ENCODE measurements at regions not wholly inside any gene's neighbourhood (a gene's known extent, or its start where the extent isn't known, plus 50 kb on each side); places are given as distances from the start of the nearest gene placed in this dataset.
"Not testable (repeated sequence)": the region's sequence is repeated elsewhere in the genome, so short reads cannot be mapped to it uniquely, and the experiment has no call there.

DNA sequence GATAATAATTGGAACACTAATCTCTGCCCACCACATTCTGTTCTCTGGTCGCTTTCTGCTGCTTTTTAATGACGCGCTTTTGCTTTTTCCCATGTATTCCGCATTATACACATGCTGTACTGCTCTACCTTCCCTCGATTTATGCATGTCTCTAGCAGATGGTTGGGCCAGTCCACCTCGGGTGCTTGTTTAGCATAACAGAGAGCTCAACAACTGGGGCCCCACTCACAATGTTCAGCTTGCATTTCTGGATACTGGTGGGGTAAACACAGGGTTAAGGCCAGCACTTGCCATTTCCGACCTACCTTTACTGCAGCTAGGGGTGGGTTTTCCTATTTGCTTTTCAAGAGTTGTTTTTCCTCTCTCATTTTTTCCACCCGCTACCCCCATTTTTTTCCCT lies 255.8 kb downstream of the SOX3 start:
- 65% methylated on average over 8 of the region's 8 CpGs for WGBS (ENCODE audit: low lambda C conversion rate, missing lambda C conversion rate)
- TF ChIP-seq, protein P1, sequence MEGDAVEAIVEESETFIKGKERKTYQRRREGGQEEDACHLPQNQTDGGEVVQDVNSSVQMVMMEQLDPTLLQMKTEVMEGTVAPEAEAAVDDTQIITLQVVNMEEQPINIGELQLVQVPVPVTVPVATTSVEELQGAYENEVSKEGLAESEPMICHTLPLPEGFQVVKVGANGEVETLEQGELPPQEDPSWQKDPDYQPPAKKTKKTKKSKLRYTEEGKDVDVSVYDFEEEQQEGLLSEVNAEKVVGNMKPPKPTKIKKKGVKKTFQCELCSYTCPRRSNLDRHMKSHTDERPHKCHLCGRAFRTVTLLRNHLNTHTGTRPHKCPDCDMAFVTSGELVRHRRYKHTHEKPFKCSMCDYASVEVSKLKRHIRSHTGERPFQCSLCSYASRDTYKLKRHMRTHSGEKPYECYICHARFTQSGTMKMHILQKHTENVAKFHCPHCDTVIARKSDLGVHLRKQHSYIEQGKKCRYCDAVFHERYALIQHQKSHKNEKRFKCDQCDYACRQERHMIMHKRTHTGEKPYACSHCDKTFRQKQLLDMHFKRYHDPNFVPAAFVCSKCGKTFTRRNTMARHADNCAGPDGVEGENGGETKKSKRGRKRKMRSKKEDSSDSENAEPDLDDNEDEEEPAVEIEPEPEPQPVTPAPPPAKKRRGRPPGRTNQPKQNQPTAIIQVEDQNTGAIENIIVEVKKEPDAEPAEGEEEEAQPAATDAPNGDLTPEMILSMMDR (IDR thresholded peaks at IDR 0.05; ENCODE audit: poor library complexity): no peak
- TF ChIP-seq EZH2 (IDR thresholded peaks at IDR 0.05; ENCODE audit: borderline replicate concordance): no peak
- no peak for TF ChIP-seq EZH2phosphoT487 (IDR thresholded peaks at IDR 0.05; ENCODE audit: low read depth, severe bottlenecking, unreplicated experiment)

DNA sequence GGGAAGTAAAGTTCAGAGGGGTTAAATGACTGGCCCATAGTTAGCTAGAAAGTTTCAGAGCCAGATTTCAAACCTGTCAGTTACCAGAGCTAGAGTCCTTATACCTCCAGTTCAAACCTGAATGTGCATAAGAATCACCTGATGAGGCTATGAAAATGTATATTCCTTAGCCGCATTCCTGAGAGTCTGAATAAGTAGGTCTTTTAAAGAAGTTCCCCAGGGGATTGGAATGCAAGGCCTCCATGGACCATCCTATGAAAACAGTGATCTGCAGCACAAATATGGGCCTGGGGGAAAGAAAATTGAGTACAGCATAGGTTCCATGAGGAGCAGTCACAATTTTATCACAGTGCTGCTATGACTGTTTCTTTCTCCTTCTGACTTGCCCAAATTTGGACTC lies 263.9 kb upstream of the CXorf66 start:
- TF ChIP-seq EZH2phosphoT487 (IDR thresholded peaks at IDR 0.05; ENCODE audit: low read depth, severe bottlenecking, unreplicated experiment): no peak
- no peak for TF ChIP-seq EZH2 (IDR thresholded peaks at IDR 0.05; ENCODE audit: borderline replicate concordance)
- TF ChIP-seq, protein P1 (IDR thresholded peaks at IDR 0.05; ENCODE audit: poor library complexity): no peak
- Histone ChIP-seq H3K9me3 (ENCODE audit: low read depth) (no peaks in the 10 kb centered on the region), H3K9me2 (replicated peaks; ENCODE audit: insufficient read depth) (no peaks in the 10 kb centered on the region), H3K27me3 (no peaks in the 10 kb centered on the region), H2AFZ (no peak overlapping the region), H3K4me1 (ENCODE audit: insufficient read depth) (no peaks in the 10 kb centered on the region), H4K20me1 (ENCODE audit: insufficient read depth, poor library complexity, severe bottlenecking) (no peaks in the 10 kb centered on the region), H3K4me2 (no peak overlapping the region), H3K27ac (no peak overlapping the region), H3K79me2 (no peaks in the 10 kb centered on the region), H3K4me3 (no peak overlapping the region), H3K36me3 (replicated peaks; ENCODE audit: insufficient read depth, low read depth) (no peaks in the 10 kb centered on the region)
- 64% methylated on average over 1 of the region's 1 CpG for WGBS (ENCODE audit: low lambda C conversion rate, missing lambda C conversion rate)
- no peak for DNase-seq (ENCODE audit: low spot score)

More for the DNA sequence above, 255.8 kb downstream of the SOX3 start:
- H3K4me2 ChIP-seq: no peak overlapping the region
- H4K20me1 ChIP-seq (ENCODE audit: insufficient read depth, poor library complexity, severe bottlenecking): no peaks in the 10 kb centered on the region
- no peak for DNase-seq (ENCODE audit: low spot score)
- H3K9me2 ChIP-seq (replicated peaks; ENCODE audit: insufficient read depth): no peaks in the 10 kb centered on the region
- no peak overlapping the region for H2AFZ ChIP-seq
- H3K27ac ChIP-seq: no peak overlapping the region
- H3K27me3 ChIP-seq: no peaks in the 10 kb centered on the region
- H3K79me2 ChIP-seq: no peaks in the 10 kb centered on the region
- no peaks in the 10 kb centered on the region for H3K36me3 ChIP-seq (replicated peaks; ENCODE audit: insufficient read depth, low read depth)
- no peaks in the 10 kb centered on the region for H3K4me1 ChIP-seq (ENCODE audit: insufficient read depth)
- H3K9me3 ChIP-seq (ENCODE audit: low read depth): no peaks in the 10 kb centered on the region
- no peak overlapping the region for H3K4me3 ChIP-seq

DNA sequence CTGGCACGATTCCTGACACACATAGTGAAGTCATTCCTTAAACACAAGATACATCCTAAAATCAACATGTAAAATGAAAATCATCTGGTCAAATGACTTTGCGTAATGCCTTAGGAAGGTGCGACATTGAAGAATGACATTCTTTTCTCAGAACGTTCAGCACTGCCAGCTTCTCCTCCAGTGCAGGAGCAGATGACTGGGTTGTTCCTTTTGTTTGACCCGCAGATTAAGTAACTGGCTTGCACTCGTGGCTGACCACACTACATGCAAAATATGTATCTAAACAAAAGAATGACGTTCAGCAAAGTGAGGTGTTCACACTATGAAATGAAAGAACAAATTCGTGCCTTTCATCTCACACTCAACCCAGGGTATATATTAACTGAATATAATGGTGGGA lies 260.7 kb upstream of the CXorf66 start:
- H3K27ac ChIP-seq; H3K36me3 ChIP-seq (replicated peaks; ENCODE audit: insufficient read depth, low read depth); H3K4me2 ChIP-seq; H3K9me3 ChIP-seq (ENCODE audit: low read depth); DNase-seq (ENCODE audit: low spot score); H3K4me1 ChIP-seq (ENCODE audit: insufficient read depth); H3K4me3 ChIP-seq; H3K27me3 ChIP-seq; H3K9me2 ChIP-seq (replicated peaks; ENCODE audit: insufficient read depth); H3K79me2 ChIP-seq; H4K20me1 ChIP-seq (ENCODE audit: insufficient read depth, poor library complexity, severe bottlenecking); H2AFZ ChIP-seq: not testable (repeated sequence)
- WGBS (ENCODE audit: low lambda C conversion rate, missing lambda C conversion rate): 64% methylated on average over 8 of the region's 8 CpGs

GRCh38 chrX:140215894-140216293 lies 250.6 kb upstream of the CXorf66 start:
- H3K9me3 ChIP-seq (ENCODE audit: low read depth); H3K9me2 ChIP-seq (replicated peaks; ENCODE audit: insufficient read depth); H4K20me1 ChIP-seq (ENCODE audit: insufficient read depth, poor library complexity, severe bottlenecking); DNase-seq (ENCODE audit: low spot score); H3K27ac ChIP-seq; H3K79me2 ChIP-seq; H3K36me3 ChIP-seq (replicated peaks; ENCODE audit: insufficient read depth, low read depth); H3K4me1 ChIP-seq (ENCODE audit: insufficient read depth); H3K4me3 ChIP-seq; H2AFZ ChIP-seq; H3K27me3 ChIP-seq; H3K4me2 ChIP-seq: not testable (repeated sequence)
- 49% methylated on average over 2 of the region's 3 CpGs for WGBS (ENCODE audit: low lambda C conversion rate, missing lambda C conversion rate)

- not testable (repeated sequence) for H3K9me3 ChIP-seq (ENCODE audit: low read depth); H3K27me3 ChIP-seq; H3K9me2 ChIP-seq (replicated peaks; ENCODE audit: insufficient read depth); DNase-seq (ENCODE audit: low spot score); H3K79me2 ChIP-seq; H4K20me1 ChIP-seq (ENCODE audit: insufficient read depth, poor library complexity, severe bottlenecking); H3K27ac ChIP-seq; H2AFZ ChIP-seq; H3K4me2 ChIP-seq; H3K4me1 ChIP-seq (ENCODE audit: insufficient read depth); H3K36me3 ChIP-seq (replicated peaks; ENCODE audit: insufficient read depth, low read depth); H3K4me3 ChIP-seq
- 44% methylated on average over 2 of the region's 3 CpGs for WGBS (ENCODE audit: low lambda C conversion rate, missing lambda C conversion rate)
These were observed 249.2 kb upstream of the CXorf66 start for GRCh38 chrX:140214518-140214917.
